Epithelial cell of esophagus (primary cell): ENCODE measurements at regions not wholly inside any gene's neighbourhood (a gene's known extent, or its start where the extent isn't known, plus 50 kb on each side); places are given as distances from the start of the nearest gene placed in this dataset.

Source experiments
- DNase-seq: peaks from one replicate; pipeline ENCODE4 v3.0.0; 2010; ENCODE audit warnings: low read depth
- H3K4me3 ChIP-seq: 2 replicates; pipeline ENCODE4 v1.5.1; 2011; ENCODE audit warnings: mild to moderate bottlenecking, low read length, control low read depth
- CTCF ChIP-seq: IDR thresholded peaks from 2 replicates; pipeline ENCODE4 v1.5.1; 2011; ENCODE audit warnings: low read depth, mild to moderate bottlenecking, low read length, control low read depth, inconsistent platforms; ENCODE audit not compliant: insufficient read depth; ENCODE audit errors: missing control alignments

GRCh38 chr20:59428441-59429205 is 128.2 kb downstream of the EDN3 start:
- H3K4me3 ChIP-seq, result no peak overlapping the region
- no peak for TF ChIP-seq CTCF
- DNase-seq, result no peak

GRCh38 chr20:59429396-59429795 is 129.0 kb downstream of the EDN3 start:
- TF ChIP-seq CTCF, result no peak
- no peak for DNase-seq
- H3K4me3 ChIP-seq, result no peak overlapping the region

GRCh38 chr20:59431014-59431413 is 130.6 kb downstream of the EDN3 start:
- no peak overlapping the region for H3K4me3 ChIP-seq
- no peak for TF ChIP-seq CTCF
- DNase-seq, result no peak

- no peak for DNase-seq
- no peak for TF ChIP-seq CTCF
- no peak overlapping the region for H3K4me3 ChIP-seq
These were observed 134.5 kb downstream of the EDN3 start for GRCh38 chr20:59434960-59435359.

- H3K4me3 ChIP-seq, result no peak overlapping the region
- no peak for TF ChIP-seq CTCF
- DNase-seq, result no peak
These were observed 135.1 kb downstream of the EDN3 start for GRCh38 chr20:59435518-59435917.

GRCh38 chr20:59437601-59438031 is 137.2 kb downstream of the EDN3 start:
- TF ChIP-seq CTCF, result no peak
- H3K4me3 ChIP-seq, result no peak overlapping the region
- no peak for DNase-seq

GRCh38 chr20:59438201-59438600 is 137.8 kb downstream of the EDN3 start:
- no peak for TF ChIP-seq CTCF
- no peak overlapping the region for H3K4me3 ChIP-seq
- no peak for DNase-seq
